Natural killer cell (primary cell): ENCODE measurements at regions not wholly inside any gene's neighbourhood (a gene's known extent, or its start where the extent isn't known, plus 50 kb on each side); places are given as distances from the start of the nearest gene placed in this dataset.

Source experiments
- ATAC-seq, 3 donors: fragments of 150-1000 bp in 2 of 3; fragments of 200-7000 bp in 1 of 3; cut with Tn5 transposase; 1 replicate in 1 of 3; 2 replicates in 2 of 3; pipeline ENCODE4 v1.10.0; 2021; ENCODE audit warnings: mild to moderate bottlenecking in 2 of 3, moderate library complexity in 2 of 3
- DNase-seq, 2 donors: peaks; one replicate each; pipeline versions ENCODE4 v3.0.0 to v3.0.0-alpha.2; 2013 to 2021; ENCODE audit warnings: mixed read lengths in 1 of 2
- H3K27ac ChIP-seq: one replicate; pipeline ENCODE4 v1.5.1; 2013; ENCODE audit warnings: mild to moderate bottlenecking, low read length
- H3K27me3 ChIP-seq: one replicate; pipeline ENCODE4 v1.6.1; 2013; ENCODE audit warnings: low read length; ENCODE audit not compliant: control insufficient read depth, insufficient read depth
- H3K36me3 ChIP-seq: one replicate; pipeline ENCODE4 v1.6.1; 2013; ENCODE audit warnings: low read length; ENCODE audit not compliant: control insufficient read depth, insufficient read depth
- H3K4me1 ChIP-seq: one replicate; pipeline ENCODE4 v1.6.1; 2013; ENCODE audit warnings: low read length; ENCODE audit not compliant: control insufficient read depth, insufficient read depth
- H3K4me3 ChIP-seq: one replicate; pipeline ENCODE4 v1.5.1; 2013; ENCODE audit warnings: low read length
- H3K9me3 ChIP-seq: one replicate; pipeline ENCODE4 v1.6.1; 2013; ENCODE audit warnings: low read length; ENCODE audit not compliant: control insufficient read depth, insufficient read depth
- H3K27ac Mint-ChIP-seq, 2 donors: one replicate each; pipeline ENCODE4 v1.8.0; 2022; ENCODE audit warnings: mild to moderate bottlenecking in 2 of 2, mixed read lengths in 2 of 2, moderate library complexity in 1 of 2
- H3K27me3 Mint-ChIP-seq, 2 donors: one replicate each; pipeline ENCODE4 v1.8.0; 2022; ENCODE audit warnings: low read depth in 2 of 2, mixed read lengths in 2 of 2
- H3K36me3 Mint-ChIP-seq: one replicate; pipeline ENCODE4 v1.8.0; 2022; ENCODE audit warnings: mixed read lengths
- H3K4me1 Mint-ChIP-seq, 2 donors: one replicate each; pipeline ENCODE4 v1.8.0; 2022; ENCODE audit warnings: mixed read lengths in 2 of 2
- H3K4me3 Mint-ChIP-seq: one replicate; pipeline ENCODE4 v1.8.0; 2022; ENCODE audit warnings: mild to moderate bottlenecking, moderate library complexity, mixed read lengths
- H3K9me3 Mint-ChIP-seq, 2 donors: one replicate each; pipeline ENCODE4 v1.8.0; 2022; ENCODE audit warnings: mixed read lengths in 2 of 2
- WGBS: methylation state at CpG from one replicate; pipeline ENCODE4 v1.1.7; 2013; ENCODE audit warnings: missing lambda C conversion rate; ENCODE audit not compliant: insufficient coverage; 5-methylcytosine and 5-hydroxymethylcytosine counted together
- intact Hi-C: fragments of 100-400 bp; cut with micrococcal nuclease; formaldehyde crosslinking; loops from one replicate; pipeline ENCODE4 v1.14.2; 2022
- TF ChIP-seq, protein P1 (sequence below): fragments of 200-600 bp; IDR thresholded peaks from one replicate; pipeline ENCODE4 v1.8.0; 2022; ENCODE audit warnings: antibody characterized with exemption

DNA sequence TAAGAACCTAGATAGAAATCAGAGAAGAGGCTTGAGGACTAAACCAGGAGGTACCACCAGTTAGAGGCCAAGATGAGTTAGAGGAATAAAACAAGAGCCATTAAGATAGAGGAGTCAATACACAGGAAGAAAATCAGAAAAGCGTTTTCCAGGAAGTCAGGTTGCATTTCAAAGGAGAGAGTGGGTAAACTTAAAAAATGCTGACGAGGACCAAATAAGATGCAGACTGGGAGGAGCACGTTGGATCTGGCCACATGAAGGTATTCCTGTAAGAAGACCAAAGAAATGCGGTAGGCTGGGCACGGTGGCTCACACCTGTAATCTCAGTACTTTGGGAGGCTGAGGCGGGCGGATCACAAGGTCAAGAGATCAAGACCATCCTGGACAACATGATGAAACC lies 533.1 kb upstream of the TENM3 start:
- DNase-seq (no peak), ATAC-seq (no peak)
- no peak overlapping the region for H3K27ac ChIP-seq
- H3K27me3 Mint-ChIP-seq = no peaks in the 10 kb centered on the region
- no peak overlapping the region for H3K27ac Mint-ChIP-seq
- no peaks in the 10 kb centered on the region for H3K4me1 ChIP-seq
- 87% methylated on average over 7 of the region's 7 CpGs for WGBS
- TF ChIP-seq, protein P1, sequence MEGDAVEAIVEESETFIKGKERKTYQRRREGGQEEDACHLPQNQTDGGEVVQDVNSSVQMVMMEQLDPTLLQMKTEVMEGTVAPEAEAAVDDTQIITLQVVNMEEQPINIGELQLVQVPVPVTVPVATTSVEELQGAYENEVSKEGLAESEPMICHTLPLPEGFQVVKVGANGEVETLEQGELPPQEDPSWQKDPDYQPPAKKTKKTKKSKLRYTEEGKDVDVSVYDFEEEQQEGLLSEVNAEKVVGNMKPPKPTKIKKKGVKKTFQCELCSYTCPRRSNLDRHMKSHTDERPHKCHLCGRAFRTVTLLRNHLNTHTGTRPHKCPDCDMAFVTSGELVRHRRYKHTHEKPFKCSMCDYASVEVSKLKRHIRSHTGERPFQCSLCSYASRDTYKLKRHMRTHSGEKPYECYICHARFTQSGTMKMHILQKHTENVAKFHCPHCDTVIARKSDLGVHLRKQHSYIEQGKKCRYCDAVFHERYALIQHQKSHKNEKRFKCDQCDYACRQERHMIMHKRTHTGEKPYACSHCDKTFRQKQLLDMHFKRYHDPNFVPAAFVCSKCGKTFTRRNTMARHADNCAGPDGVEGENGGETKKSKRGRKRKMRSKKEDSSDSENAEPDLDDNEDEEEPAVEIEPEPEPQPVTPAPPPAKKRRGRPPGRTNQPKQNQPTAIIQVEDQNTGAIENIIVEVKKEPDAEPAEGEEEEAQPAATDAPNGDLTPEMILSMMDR = no peak
- peaks cover 12% of the 10 kb centered on the region for H3K36me3 Mint-ChIP-seq
- H3K36me3 ChIP-seq = no peaks in the 10 kb centered on the region
- intact Hi-C loops = no loop called here
- H3K9me3 ChIP-seq = peaks cover 3% of the 10 kb centered on the region
- H3K9me3 Mint-ChIP-seq = peaks cover 12 to 15% of the 10 kb centered on the region in 2 donors
- no peak overlapping the region for H3K4me3 ChIP-seq
- no peaks in the 10 kb centered on the region for H3K4me1 Mint-ChIP-seq
- no peak overlapping the region for H3K4me3 Mint-ChIP-seq
- no peaks in the 10 kb centered on the region for H3K27me3 ChIP-seq

DNA sequence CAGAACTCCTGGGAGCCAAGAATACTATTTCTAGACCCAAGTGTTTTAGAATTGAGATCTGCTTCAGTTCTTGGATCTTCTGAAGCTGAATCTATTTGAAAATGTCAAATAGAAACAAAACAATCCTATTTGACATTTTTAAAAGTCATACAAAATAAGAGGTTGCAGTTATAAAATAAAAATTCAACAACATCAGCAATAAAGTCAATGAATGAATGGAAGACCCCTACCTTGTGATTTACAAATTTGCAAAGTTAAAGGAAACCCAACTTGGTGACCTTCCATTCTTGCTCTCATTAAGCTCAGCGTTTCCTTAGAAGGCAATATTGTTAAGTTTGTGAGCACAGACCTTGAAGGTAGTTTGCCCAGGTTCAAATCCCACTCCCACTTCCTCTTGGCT lies 531.8 kb upstream of the TENM3 start:
- Mint-ChIP-seq H3K27ac (no peak overlapping the region), H3K4me1 (no peaks in the 10 kb centered on the region), H3K27me3 (no peaks in the 10 kb centered on the region), H3K36me3 (peaks cover 12% of the 10 kb centered on the region), H3K4me3 (no peak overlapping the region), H3K9me3 (peaks cover 14 to 20% of the 10 kb centered on the region in 2 donors)
- H3K27ac ChIP-seq = no peak overlapping the region
- 57% methylated on average over 1 of the region's 1 CpG for WGBS
- no peak overlapping the region for H3K4me3 ChIP-seq
- intact Hi-C loops = no loop called here
- peaks cover 3% of the 10 kb centered on the region for H3K9me3 ChIP-seq
- H3K27me3 ChIP-seq = no peaks in the 10 kb centered on the region
- DNase-seq = no peak
- no peaks in the 10 kb centered on the region for H3K4me1 ChIP-seq
- no peak for ATAC-seq
- H3K36me3 ChIP-seq = no peaks in the 10 kb centered on the region
- TF ChIP-seq, protein P1 = no peak

DNA sequence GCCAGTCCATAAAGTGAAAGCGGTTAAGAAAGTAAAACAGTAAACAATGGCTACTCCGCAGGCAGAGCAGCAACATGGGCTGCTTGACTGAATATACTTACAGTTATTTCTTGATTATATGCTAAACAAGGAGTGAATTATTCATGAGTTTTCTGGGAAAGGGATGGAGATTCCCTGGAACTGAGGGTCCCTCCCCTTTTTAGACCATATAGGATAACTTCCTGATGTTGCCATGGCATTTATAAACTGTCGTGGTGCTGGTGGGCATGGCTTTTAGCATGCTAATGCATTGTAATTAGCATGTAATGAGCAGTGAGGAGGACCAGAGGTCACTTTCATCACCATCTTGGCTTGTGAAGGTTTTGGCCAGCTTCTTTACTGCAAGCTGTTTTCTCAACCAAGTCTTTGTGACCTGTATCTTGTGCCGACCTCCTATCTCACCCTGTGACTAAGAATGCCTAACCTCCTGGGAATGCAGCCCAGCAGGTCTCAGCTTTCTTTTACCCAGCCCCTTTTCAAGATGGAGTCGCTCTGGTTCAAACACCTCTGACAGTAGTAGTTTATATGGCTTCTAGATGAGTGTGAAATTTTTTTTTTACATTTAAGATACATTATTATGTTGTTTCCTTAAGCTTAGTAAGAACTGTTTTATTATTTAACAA lies 514.8 kb upstream of the TENM3 start:
- no peaks in the 10 kb centered on the region for H3K4me1 Mint-ChIP-seq

More for the DNA sequence above, 514.8 kb upstream of the TENM3 start:
- H3K27me3 Mint-ChIP-seq = no peaks in the 10 kb centered on the region
- Histone ChIP-seq H3K36me3 (no peaks in the 10 kb centered on the region), H3K27ac (no peak overlapping the region), H3K4me1 (no peaks in the 10 kb centered on the region), H3K9me3 (no peaks in the 10 kb centered on the region), H3K27me3 (no peaks in the 10 kb centered on the region), H3K4me3 (no peak overlapping the region)
- 60% methylated on average over 3 of the region's 5 CpGs for WGBS
- intact Hi-C loops = no loop called here
- H3K36me3 Mint-ChIP-seq = peaks cover 8% of the 10 kb centered on the region
- no peak overlapping the region for H3K4me3 Mint-ChIP-seq
- DNase-seq (no peak), ATAC-seq (no peak)
- H3K27ac Mint-ChIP-seq = no peak overlapping the region
- H3K9me3 Mint-ChIP-seq = peaks cover 7 to 9% of the 10 kb centered on the region in 2 donors
- TF ChIP-seq, protein P1 = no peak
